ENCODE measurements at regions not wholly inside any gene's neighbourhood (a gene's known extent, or its start where the extent isn't known, plus 50 kb on each side); places are given as distances from the start of the nearest gene placed in this dataset.

GRCh38 chr21:5123655-5124054 lies 5397.7 kb upstream of the TPTE start:
- TF ChIP-seq CTCF (IDR thresholded peaks at IDR 0.05 in 8 of 11, conservative IDR thresholded peaks at IDR 0.05 in 3 of 11) (peak in 7 of 11 experiments; percentile 19 to 59 (median 48)), POLR2AphosphoS5 (IDR thresholded peaks at IDR 0.05) (peak; percentile 22 to 40 (median 22))

Measured in spleen (tissue), 7 donors.